ENCODE measurements at regions not wholly inside any gene's neighbourhood (a gene's known extent, or its start where the extent isn't known, plus 50 kb on each side); places are given as distances from the start of the nearest gene placed in this dataset.
"Not testable (repeated sequence)": the region's sequence is repeated elsewhere in the genome, so short reads cannot be mapped to it uniquely, and the experiment has no call there.

DNA sequence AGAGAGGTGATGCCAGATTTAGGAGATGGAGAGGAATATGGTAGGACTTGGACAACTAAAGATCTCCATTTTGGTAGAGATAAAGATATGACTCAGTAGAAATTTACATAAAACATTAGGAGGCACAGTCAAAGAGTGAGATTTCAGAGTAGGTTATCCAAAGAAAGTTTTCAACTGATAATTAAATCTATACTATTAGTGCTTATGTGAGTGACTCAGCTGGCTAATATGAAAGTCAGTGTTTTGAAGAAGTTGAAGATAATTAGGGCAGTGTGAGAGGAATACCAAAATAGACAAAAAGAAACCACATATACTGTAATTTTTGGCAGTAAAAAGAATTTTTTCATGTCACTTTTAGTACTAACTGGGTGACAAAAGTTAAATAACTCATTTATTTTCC is 712.8 kb upstream of the HS3ST5 start:
- no TSS peak for BruUV-seq (replicated peaks)
- ChIA-PET POLR2A (ENCODE audit: low non-redundant PET) (no interaction called here), CTCF (no interaction called here)
- Histone ChIP-seq H3K27me3 (replicated peaks; ENCODE audit: insufficient read depth, low read depth, low read length, poor library complexity) (no peaks in the 10 kb centered on the region), H3K4me3 (ENCODE audit: low read depth, low read length, poor library complexity, severe bottlenecking) (no peak overlapping the region), H3K9me3 (ENCODE audit: low read depth, low read length, poor library complexity, severe bottlenecking) (no peaks in the 10 kb centered on the region), H3K36me3 (ENCODE audit: insufficient read depth, low read length, poor library complexity, severe bottlenecking) (no peaks in the 10 kb centered on the region), H3K4me1 (ENCODE audit: insufficient read depth, low read length, poor library complexity, severe bottlenecking) (no peaks in the 10 kb centered on the region), H3K27ac (ENCODE audit: low read depth, low read length, poor library complexity, severe bottlenecking) (no peak overlapping the region)
- intact Hi-C loops (cut with micrococcal nuclease; ENCODE audit: unreplicated experiment) = no loop called here
- no peak for TF ChIP-seq EZH2 (IDR thresholded peaks at IDR 0.05; ENCODE audit: borderline replicate concordance, low read depth, low read length, poor library complexity, severe bottlenecking)
- TF ChIP-seq, protein P1, sequence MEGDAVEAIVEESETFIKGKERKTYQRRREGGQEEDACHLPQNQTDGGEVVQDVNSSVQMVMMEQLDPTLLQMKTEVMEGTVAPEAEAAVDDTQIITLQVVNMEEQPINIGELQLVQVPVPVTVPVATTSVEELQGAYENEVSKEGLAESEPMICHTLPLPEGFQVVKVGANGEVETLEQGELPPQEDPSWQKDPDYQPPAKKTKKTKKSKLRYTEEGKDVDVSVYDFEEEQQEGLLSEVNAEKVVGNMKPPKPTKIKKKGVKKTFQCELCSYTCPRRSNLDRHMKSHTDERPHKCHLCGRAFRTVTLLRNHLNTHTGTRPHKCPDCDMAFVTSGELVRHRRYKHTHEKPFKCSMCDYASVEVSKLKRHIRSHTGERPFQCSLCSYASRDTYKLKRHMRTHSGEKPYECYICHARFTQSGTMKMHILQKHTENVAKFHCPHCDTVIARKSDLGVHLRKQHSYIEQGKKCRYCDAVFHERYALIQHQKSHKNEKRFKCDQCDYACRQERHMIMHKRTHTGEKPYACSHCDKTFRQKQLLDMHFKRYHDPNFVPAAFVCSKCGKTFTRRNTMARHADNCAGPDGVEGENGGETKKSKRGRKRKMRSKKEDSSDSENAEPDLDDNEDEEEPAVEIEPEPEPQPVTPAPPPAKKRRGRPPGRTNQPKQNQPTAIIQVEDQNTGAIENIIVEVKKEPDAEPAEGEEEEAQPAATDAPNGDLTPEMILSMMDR (conservative IDR thresholded peaks at IDR 0.05; ENCODE audit: low read depth, low read length) = no peak
- no peak for DNase-seq (ENCODE audit: low spot score)

DNA sequence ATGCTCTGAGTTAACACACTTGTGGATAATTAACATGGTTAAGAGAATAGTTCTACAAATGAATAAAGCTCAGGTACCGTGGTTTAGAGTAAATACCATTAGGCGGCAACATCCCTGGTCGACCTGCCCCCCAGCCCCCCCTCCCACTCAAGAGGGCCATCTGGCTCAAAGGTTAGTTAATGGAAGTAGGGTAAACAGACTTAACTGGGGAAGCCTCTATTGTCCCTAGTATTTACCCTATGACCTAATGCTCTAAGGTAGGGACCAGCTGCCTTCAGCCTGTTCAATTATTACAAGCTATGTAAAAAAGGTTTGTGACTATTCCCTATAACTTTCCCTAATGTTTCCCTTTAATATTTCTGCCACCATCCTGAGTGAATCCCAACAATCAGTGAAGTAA is 711.4 kb upstream of the HS3ST5 start:
- H3K9me3 ChIP-seq (ENCODE audit: low read depth, low read length, poor library complexity, severe bottlenecking); intact Hi-C loops (cut with micrococcal nuclease; ENCODE audit: unreplicated experiment); POLR2A ChIA-PET (ENCODE audit: low non-redundant PET); BruUV-seq (replicated peaks); H3K36me3 ChIP-seq (ENCODE audit: insufficient read depth, low read length, poor library complexity, severe bottlenecking); H3K4me1 ChIP-seq (ENCODE audit: insufficient read depth, low read length, poor library complexity, severe bottlenecking); H3K27me3 ChIP-seq (replicated peaks; ENCODE audit: insufficient read depth, low read depth, low read length, poor library complexity); CTCF ChIA-PET; H3K4me3 ChIP-seq (ENCODE audit: low read depth, low read length, poor library complexity, severe bottlenecking); DNase-seq (ENCODE audit: low spot score); H3K27ac ChIP-seq (ENCODE audit: low read depth, low read length, poor library complexity, severe bottlenecking): not testable (repeated sequence)

DNA sequence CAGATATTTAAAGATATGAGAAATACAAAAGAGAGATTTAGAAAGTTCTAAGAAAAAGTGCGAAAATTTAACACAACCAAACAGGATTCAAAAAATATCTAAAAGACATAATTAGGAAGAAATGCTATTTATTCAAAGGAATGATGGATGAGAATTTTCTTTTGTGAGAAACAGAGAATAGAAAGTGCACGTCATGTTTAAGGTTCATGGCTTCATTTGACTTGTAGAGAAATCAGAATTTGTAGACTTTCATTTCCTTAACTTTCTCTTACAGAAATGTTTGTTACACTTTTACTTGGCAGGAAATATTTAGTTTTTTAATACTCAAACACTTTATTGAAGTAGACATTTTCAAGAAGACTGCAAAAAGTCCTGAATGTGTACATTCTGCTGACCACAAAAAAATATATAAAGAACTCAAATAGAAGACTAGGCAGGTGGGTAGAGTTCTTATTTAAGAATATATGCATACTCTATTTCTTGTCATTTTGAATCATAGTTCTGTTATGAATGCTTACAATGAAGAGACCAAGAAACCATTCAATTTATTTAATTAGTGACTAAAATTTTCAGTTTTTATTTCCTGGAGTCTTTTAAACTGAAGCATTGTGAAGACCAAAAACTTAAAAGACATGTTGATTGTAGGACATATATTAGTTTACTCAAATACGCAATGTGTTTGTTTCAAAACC is 710.5 kb upstream of the HS3ST5 start:
- Histone ChIP-seq H3K4me1 (ENCODE audit: insufficient read depth, low read length, poor library complexity, severe bottlenecking) (no peaks in the 10 kb centered on the region), H3K27me3 (replicated peaks; ENCODE audit: insufficient read depth, low read depth, low read length, poor library complexity) (no peaks in the 10 kb centered on the region), H3K4me3 (ENCODE audit: low read depth, low read length, poor library complexity, severe bottlenecking) (no peak overlapping the region), H3K9me3 (ENCODE audit: low read depth, low read length, poor library complexity, severe bottlenecking) (no peaks in the 10 kb centered on the region), H3K36me3 (ENCODE audit: insufficient read depth, low read length, poor library complexity, severe bottlenecking) (no peaks in the 10 kb centered on the region), H3K27ac (ENCODE audit: low read depth, low read length, poor library complexity, severe bottlenecking) (no peak overlapping the region)
- TF ChIP-seq, protein P1 (conservative IDR thresholded peaks at IDR 0.05; ENCODE audit: low read depth, low read length) = no peak
- no peak for TF ChIP-seq EZH2 (IDR thresholded peaks at IDR 0.05; ENCODE audit: borderline replicate concordance, low read depth, low read length, poor library complexity, severe bottlenecking)
- DNase-seq (ENCODE audit: low spot score) = no peak
- no TSS peak for BruUV-seq (replicated peaks)
- POLR2A ChIA-PET (ENCODE audit: low non-redundant PET) = no interaction called here
- intact Hi-C loops (cut with micrococcal nuclease; ENCODE audit: unreplicated experiment) = no loop called here
- CTCF ChIA-PET = no interaction called here

DNA sequence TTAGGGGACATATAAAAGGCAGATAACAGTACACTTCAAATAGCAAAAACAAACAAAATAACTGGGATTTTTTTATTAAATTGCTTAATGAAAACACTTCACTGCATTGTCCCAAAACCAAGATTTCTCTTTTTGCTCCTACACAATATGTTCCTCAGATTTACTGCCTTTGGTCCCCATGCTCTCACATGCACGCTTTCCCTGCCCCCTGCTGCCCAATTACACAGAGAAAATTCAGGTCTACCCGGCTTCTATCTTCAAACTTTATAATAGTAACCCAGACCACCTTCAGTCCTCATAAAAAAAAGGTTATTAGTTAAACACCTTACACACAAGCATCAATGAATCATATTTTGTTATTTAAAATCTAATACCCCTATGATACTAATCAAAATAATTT is 673.8 kb upstream of the HS3ST5 start:
- no peak overlapping the region for H3K4me3 ChIP-seq (ENCODE audit: low read depth, low read length, poor library complexity, severe bottlenecking)
- ChIA-PET CTCF (no interaction called here), POLR2A (ENCODE audit: low non-redundant PET) (no interaction called here)
- no peaks in the 10 kb centered on the region for H3K4me1 ChIP-seq (ENCODE audit: insufficient read depth, low read length, poor library complexity, severe bottlenecking)
- H3K27me3 ChIP-seq (replicated peaks; ENCODE audit: insufficient read depth, low read depth, low read length, poor library complexity) = no peaks in the 10 kb centered on the region
- no TSS peak for BruUV-seq (replicated peaks)
- no peak for TF ChIP-seq EZH2 (IDR thresholded peaks at IDR 0.05; ENCODE audit: borderline replicate concordance, low read depth, low read length, poor library complexity, severe bottlenecking)
- TF ChIP-seq, protein P1 (conservative IDR thresholded peaks at IDR 0.05; ENCODE audit: low read depth, low read length) = no peak
- no peak for DNase-seq (ENCODE audit: low spot score)
- H3K9me3 ChIP-seq (ENCODE audit: low read depth, low read length, poor library complexity, severe bottlenecking) = peaks cover 14% of the 10 kb centered on the region
- intact Hi-C loops (cut with micrococcal nuclease; ENCODE audit: unreplicated experiment) = no loop called here
- no peaks in the 10 kb centered on the region for H3K36me3 ChIP-seq (ENCODE audit: insufficient read depth, low read length, poor library complexity, severe bottlenecking)
- H3K27ac ChIP-seq (ENCODE audit: low read depth, low read length, poor library complexity, severe bottlenecking) = no peak overlapping the region

All from A673 (cell line).